ENCODE measurements at regions not wholly inside any gene's neighbourhood (a gene's known extent, or its start where the extent isn't known, plus 50 kb on each side); places are given as distances from the start of the nearest gene placed in this dataset.

DNA sequence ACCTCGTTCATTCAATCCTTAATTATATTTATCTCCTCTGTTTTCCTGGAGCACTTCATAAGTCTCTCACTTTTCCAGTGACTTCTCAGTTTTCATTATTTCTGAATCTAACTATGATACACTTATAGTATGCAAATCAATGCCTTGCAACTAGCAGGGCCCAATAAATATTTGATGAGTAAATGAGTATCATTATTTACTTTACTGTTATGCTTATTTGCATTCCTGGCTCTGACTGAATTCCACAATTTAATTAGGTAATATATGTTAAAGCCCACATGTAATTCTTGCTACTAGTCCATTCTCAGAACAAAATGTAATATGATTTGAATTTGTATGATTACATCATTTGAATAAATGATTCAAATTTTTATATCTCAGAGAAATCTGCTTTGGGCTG, 1595.1 kb upstream of the MIR17HG start:
- Histone ChIP-seq H2AK5ac (ENCODE audit: low read depth, low read length) (no peak overlapping the region), H2AK9ac (replicated peaks; ENCODE audit: low read depth, low read length, poor library complexity) (no peak overlapping the region), H3K9me3 (ENCODE audit: control insufficient read depth, insufficient read depth, low read length) (no peaks in the 10 kb centered on the region; the same call in 1 of the 2 replicates), H3K23ac (ENCODE audit: low read depth, low read length) (no peak overlapping the region), H4K20me1 (ENCODE audit: insufficient read depth, low read length) (no peaks in the 10 kb centered on the region), H2BK20ac (ENCODE audit: low read depth, low read length) (no peak overlapping the region), H3K4me1 (ENCODE audit: control insufficient read depth, insufficient read depth, low read length) (no peaks in the 10 kb centered on the region), H3K9ac (ENCODE audit: low read depth, low read length) (no peak overlapping the region), H3K27me3 (ENCODE audit: control insufficient read depth, insufficient read depth, low read length) (no peaks in the 10 kb centered on the region), H3K4me3 (ENCODE audit: insufficient read depth, low read depth, low read length) (no peak overlapping the region), H3K4me2 (ENCODE audit: low read depth, low read length) (no peak overlapping the region), H2AFZ (replicated peaks; ENCODE audit: low read length, poor library complexity) (no peak overlapping the region), H3K27ac (ENCODE audit: insufficient read depth, low read length) (no peak overlapping the region), H3K14ac (replicated peaks; ENCODE audit: low read depth, low read length) (no peak overlapping the region), H4K91ac (ENCODE audit: insufficient read depth, low read depth, low read length) (no peak overlapping the region), H3K18ac (ENCODE audit: low read depth, low read length) (no peak overlapping the region), H3K36me3 (ENCODE audit: control insufficient read depth, insufficient read depth, low read length) (no peaks in the 10 kb centered on the region), H2BK15ac (ENCODE audit: low read depth, low read length) (no peak overlapping the region), H3K56ac (ENCODE audit: extremely low read depth, insufficient read depth, low read length) (no peak overlapping the region), H2BK120ac (ENCODE audit: low read depth, low read length) (no peak overlapping the region), H3K9me1 (ENCODE audit: insufficient read depth, low read length) (no peaks in the 10 kb centered on the region), H4K5ac (ENCODE audit: low read depth, low read length) (no peak overlapping the region), H2BK5ac (ENCODE audit: low read depth, low read length, poor library complexity, severe bottlenecking) (no peak overlapping the region), H4K8ac (ENCODE audit: low read depth in 2 of 2, low read length in 2 of 2) (no peak overlapping the region), H3K79me1 (ENCODE audit: low read depth in 1 of 2, low read length in 2 of 2) (no peaks in the 10 kb centered on the region), H3K4ac (ENCODE audit: low read depth, low read length) (no peak overlapping the region)
- ATAC-seq (ENCODE audit: low read depth): no peak
- CTCF ChIA-PET: no interaction called here
- no CpG with 5 or more reads among the region's 1 CpG for WGBS, 2 experiments (ENCODE audit: extremely low coverage in 2 of 2, insufficient read length in 1 of 2)
- TF ChIP-seq BHLHE40 (IDR thresholded peaks at IDR 0.05; ENCODE audit: low read depth, low read length) (no peak), SMC3 (IDR thresholded peaks at IDR 0.05; ENCODE audit: low read depth, low read length) (no peak), RFX5 (IDR thresholded peaks at IDR 0.05; ENCODE audit: low read depth, low read length) (no peak), RAD21 (IDR thresholded peaks at IDR 0.05; ENCODE audit: low read length) (no peak), RCOR1 (IDR thresholded peaks at IDR 0.05; ENCODE audit: insufficient replicate concordance, low read length) (no peak), MAZ (IDR thresholded peaks at IDR 0.05; ENCODE audit: borderline replicate concordance, low read depth, low read length) (no peak), CEBPB (IDR thresholded peaks at IDR 0.05; ENCODE audit: low read depth, low read length) (no peak), MXI1 (IDR thresholded peaks at IDR 0.05; ENCODE audit: borderline replicate concordance, low read depth, low read length) (no peak), FOS (IDR thresholded peaks at IDR 0.05; ENCODE audit: low read depth, low read length) (no peak)
- TF ChIP-seq, protein P1, sequence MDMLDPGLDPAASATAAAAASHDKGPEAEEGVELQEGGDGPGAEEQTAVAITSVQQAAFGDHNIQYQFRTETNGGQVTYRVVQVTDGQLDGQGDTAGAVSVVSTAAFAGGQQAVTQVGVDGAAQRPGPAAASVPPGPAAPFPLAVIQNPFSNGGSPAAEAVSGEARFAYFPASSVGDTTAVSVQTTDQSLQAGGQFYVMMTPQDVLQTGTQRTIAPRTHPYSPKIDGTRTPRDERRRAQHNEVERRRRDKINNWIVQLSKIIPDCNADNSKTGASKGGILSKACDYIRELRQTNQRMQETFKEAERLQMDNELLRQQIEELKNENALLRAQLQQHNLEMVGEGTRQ (IDR thresholded peaks at IDR 0.05; ENCODE audit: low read depth, low read length): no peak
- TF ChIP-seq, protein P2, sequence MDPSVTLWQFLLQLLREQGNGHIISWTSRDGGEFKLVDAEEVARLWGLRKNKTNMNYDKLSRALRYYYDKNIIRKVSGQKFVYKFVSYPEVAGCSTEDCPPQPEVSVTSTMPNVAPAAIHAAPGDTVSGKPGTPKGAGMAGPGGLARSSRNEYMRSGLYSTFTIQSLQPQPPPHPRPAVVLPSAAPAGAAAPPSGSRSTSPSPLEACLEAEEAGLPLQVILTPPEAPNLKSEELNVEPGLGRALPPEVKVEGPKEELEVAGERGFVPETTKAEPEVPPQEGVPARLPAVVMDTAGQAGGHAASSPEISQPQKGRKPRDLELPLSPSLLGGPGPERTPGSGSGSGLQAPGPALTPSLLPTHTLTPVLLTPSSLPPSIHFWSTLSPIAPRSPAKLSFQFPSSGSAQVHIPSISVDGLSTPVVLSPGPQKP (IDR thresholded peaks at IDR 0.05; ENCODE audit: borderline replicate concordance, low read depth, low read length): no peak
- TF ChIP-seq, protein P3, sequence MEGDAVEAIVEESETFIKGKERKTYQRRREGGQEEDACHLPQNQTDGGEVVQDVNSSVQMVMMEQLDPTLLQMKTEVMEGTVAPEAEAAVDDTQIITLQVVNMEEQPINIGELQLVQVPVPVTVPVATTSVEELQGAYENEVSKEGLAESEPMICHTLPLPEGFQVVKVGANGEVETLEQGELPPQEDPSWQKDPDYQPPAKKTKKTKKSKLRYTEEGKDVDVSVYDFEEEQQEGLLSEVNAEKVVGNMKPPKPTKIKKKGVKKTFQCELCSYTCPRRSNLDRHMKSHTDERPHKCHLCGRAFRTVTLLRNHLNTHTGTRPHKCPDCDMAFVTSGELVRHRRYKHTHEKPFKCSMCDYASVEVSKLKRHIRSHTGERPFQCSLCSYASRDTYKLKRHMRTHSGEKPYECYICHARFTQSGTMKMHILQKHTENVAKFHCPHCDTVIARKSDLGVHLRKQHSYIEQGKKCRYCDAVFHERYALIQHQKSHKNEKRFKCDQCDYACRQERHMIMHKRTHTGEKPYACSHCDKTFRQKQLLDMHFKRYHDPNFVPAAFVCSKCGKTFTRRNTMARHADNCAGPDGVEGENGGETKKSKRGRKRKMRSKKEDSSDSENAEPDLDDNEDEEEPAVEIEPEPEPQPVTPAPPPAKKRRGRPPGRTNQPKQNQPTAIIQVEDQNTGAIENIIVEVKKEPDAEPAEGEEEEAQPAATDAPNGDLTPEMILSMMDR (conservative IDR thresholded peaks at IDR 0.05; ENCODE audit: low read depth, low read length): no peak
- no TSS peak for BruUV-seq (replicated peaks)
- DNase-seq: no peak
- POLR2A ChIA-PET (ENCODE audit: unreplicated experiment): no interaction called here
- in situ Hi-C loops (cut with MboI; ENCODE audit: low sequenced_read_pairs) (no loop called here), intact Hi-C loops (cut with micrococcal nuclease) (no loop called here), dilution Hi-C loops (cut with HindIII; ENCODE audit: low sequenced_read_pairs, unreplicated experiment) (no loop called here)

Measured in IMR-90 (cell line).